SK-N-SH (cell line): ENCODE measurements at regions not wholly inside any gene's neighbourhood (a gene's known extent, or its start where the extent isn't known, plus 50 kb on each side); places are given as distances from the start of the nearest gene placed in this dataset.

Source experiments
- CTCF ChIA-PET: fragments of 300-600, 350-600 bp; formaldehyde crosslinking; extraction: SDS; loops from one replicate; lab custom pipeline; 2021; lab: Yijun Ruan, JAX
- POLR2A ChIA-PET: fragments of 350-600 bp; sonication (Branson Sonifier 250); formaldehyde crosslinking; extraction: SDS; loops from one replicate; lab custom pipeline; 2020; ENCODE audit warnings: antibody characterized with exemption, inconsistent platforms; lab: Yijun Ruan, JAX
- DNase-seq: peaks from one replicate; pipeline ENCODE4 v3.0.0; 2012
- H2AFZ ChIP-seq: fragments of 200-600 bp; sonication (generic); 2 replicates; pipeline ENCODE4 v1.8.1; 2016; ENCODE audit warnings: antibody characterized with exemption, mild to moderate bottlenecking, low read depth
- H3F3A ChIP-seq: fragments of 200-600 bp; sonication (generic); replicated peaks from 2 replicates; pipeline ENCODE3; 2016; ENCODE audit warnings: antibody characterized with exemption, mild to moderate bottlenecking; ENCODE audit not compliant: insufficient read depth
- H3K27ac ChIP-seq, 2 experiments: fragments of 200-500 bp in 1 of 2; fragments of 200-600 bp in 1 of 2; sonication (Bioruptor generic) in 1 of 2; sonication (generic), shearing (Covaris generic) in 1 of 2; 2 replicates each; pipeline versions ENCODE4 v1.5.1 to v1.6.1; 2014 to 2016; ENCODE audit warnings: low read depth in 2 of 2, inconsistent platforms in 1 of 2, low read length in 1 of 2, mild to moderate bottlenecking in 1 of 2, mixed read lengths in 1 of 2
- H3K27me3 ChIP-seq: fragments of 200-600 bp; sonication (generic), shearing (Covaris generic); 2 replicates; pipeline ENCODE4 v1.6.1; 2016; ENCODE audit warnings: mixed run types; ENCODE audit not compliant: insufficient read depth
- H3K36me3 ChIP-seq, 2 experiments: fragments of 200-500 bp in 1 of 2; fragments of 200-600 bp in 1 of 2; sonication (Bioruptor generic) in 1 of 2; sonication (generic) in 1 of 2; replicated peaks in 1 of 2; 2 replicates each; pipeline versions ENCODE3 to v1.5.1; 2014 to 2016; ENCODE audit warnings: low read length in 1 of 2, mild to moderate bottlenecking in 1 of 2; ENCODE audit not compliant: insufficient read depth in 2 of 2, control insufficient read depth in 1 of 2
- H3K4me1 ChIP-seq, 2 experiments: fragments of 200-500 bp in 1 of 2; fragments of 200-600 bp in 1 of 2; sonication (Bioruptor generic) in 1 of 2; sonication (generic), shearing (Covaris generic) in 1 of 2; 2 replicates each; pipeline versions ENCODE4 v1.5.1 to v1.6.1; 2014 to 2016; ENCODE audit warnings: low read depth in 1 of 2, low read length in 1 of 2, mixed run types in 1 of 2; ENCODE audit not compliant: insufficient read depth in 2 of 2, control insufficient read depth in 1 of 2
- H3K4me2 ChIP-seq: fragments of 200-600 bp; sonication (generic), shearing (Covaris generic); 2 replicates; pipeline ENCODE4 v1.6.1; 2017; ENCODE audit warnings: mixed run types
- H3K4me3 ChIP-seq, 2 experiments: fragments of 200-500 bp in 1 of 2; fragments of 200-600 bp in 1 of 2; sonication (Bioruptor generic) in 1 of 2; sonication (generic), shearing (Covaris generic) in 1 of 2; 2 replicates each; pipeline versions ENCODE4 v1.5.1 to v1.8.1; 2014 to 2016; ENCODE audit warnings: low read depth in 2 of 2, inconsistent platforms in 1 of 2, low read length in 1 of 2, mild to moderate bottlenecking in 1 of 2, mixed read lengths in 1 of 2, moderate library complexity in 1 of 2
- H3K79me2 ChIP-seq: fragments of 200-600 bp; sonication (generic); 2 replicates; pipeline ENCODE4 v1.8.1; 2017; ENCODE audit warnings: mild to moderate bottlenecking; ENCODE audit not compliant: insufficient read depth
- H3K9ac ChIP-seq: fragments of 200-600 bp; sonication (generic); 2 replicates; pipeline ENCODE4 v1.6.1; 2017; ENCODE audit warnings: mixed run types
- H3K9me2 ChIP-seq: fragments of 200-600 bp; sonication (generic); 2 replicates; pipeline ENCODE4 v1.6.1; 2017; ENCODE audit warnings: mixed run types
- H3K9me3 ChIP-seq: fragments of 200-600 bp; sonication (generic); 2 replicates; pipeline ENCODE4 v1.6.1; 2017; ENCODE audit warnings: mixed run types, mild to moderate bottlenecking, moderate library complexity
- H4K20me1 ChIP-seq: fragments of 200-600 bp; sonication (generic); 2 replicates; pipeline ENCODE4 v1.6.1; 2017; ENCODE audit warnings: mild to moderate bottlenecking, mixed run types; ENCODE audit not compliant: insufficient read depth
- CHD2 ChIP-seq: fragments of 150-350 bp; IDR thresholded peaks from 2 replicates; pipeline ENCODE4 v1.6.1; 2018; ENCODE audit warnings: low read length; ENCODE audit not compliant: partially characterized antibody
- FOSL2 ChIP-seq: IDR thresholded peaks from 2 replicates; pipeline ENCODE4 v1.4.0; 2012; ENCODE audit warnings: low read depth, mild to moderate bottlenecking, moderate library complexity, borderline replicate concordance
- FOXM1 ChIP-seq: IDR thresholded peaks from 2 replicates; pipeline ENCODE4 v1.4.0; 2012; ENCODE audit warnings: low read depth, mild to moderate bottlenecking
- GATA2 ChIP-seq: sonication (generic); formaldehyde crosslinking; IDR thresholded peaks from 2 replicates; pipeline ENCODE4 v1.5.0; 2020; ENCODE audit warnings: mild to moderate bottlenecking, missing genetic modification reagents
- JUND ChIP-seq: IDR thresholded peaks from 2 replicates; pipeline ENCODE4 v1.4.0; 2012
- MEF2A ChIP-seq: IDR thresholded peaks from 2 replicates; pipeline ENCODE4 v1.4.0; 2012; ENCODE audit warnings: low read depth, borderline replicate concordance
- MXI1 ChIP-seq: IDR thresholded peaks from 2 replicates; pipeline ENCODE4 v1.6.1; 2012; ENCODE audit warnings: mild to moderate bottlenecking, low read depth, low read length, improper control_type of control experiment
- NFIC ChIP-seq: IDR thresholded peaks from 2 replicates; pipeline ENCODE4 v1.4.0; 2012; ENCODE audit warnings: borderline replicate concordance
- NRF1 ChIP-seq: IDR thresholded peaks from 2 replicates; pipeline ENCODE4 v1.6.1; 2012; ENCODE audit warnings: low read depth, mild to moderate bottlenecking, low read length
- RCOR1 ChIP-seq: fragments of 150-350 bp; IDR thresholded peaks from 2 replicates; pipeline ENCODE4 v1.6.1; 2017; ENCODE audit warnings: antibody characterized with exemption, low read length
- RFX5 ChIP-seq: IDR thresholded peaks from 2 replicates; pipeline ENCODE4 v1.6.1; 2012; ENCODE audit warnings: mild to moderate bottlenecking, improper control_type of control experiment, low read length
- TAF1 ChIP-seq: IDR thresholded peaks from 2 replicates; pipeline ENCODE4 v1.6.1; 2012; ENCODE audit warnings: low read depth, mild to moderate bottlenecking, low read length, moderate library complexity, borderline replicate concordance
- TCF12 ChIP-seq: IDR thresholded peaks from 2 replicates; pipeline ENCODE4 v1.4.0; 2012
- TEAD4 ChIP-seq: IDR thresholded peaks from 2 replicates; pipeline ENCODE4 v1.4.0; 2012; ENCODE audit warnings: mild to moderate bottlenecking, borderline replicate concordance; ENCODE audit not compliant: insufficient read depth
- USF1 ChIP-seq: IDR thresholded peaks from 2 replicates; pipeline ENCODE4 v1.4.0; 2012; ENCODE audit warnings: low read depth, borderline replicate concordance
- YY1 ChIP-seq: IDR thresholded peaks from 2 replicates; pipeline ENCODE4 v1.4.0; 2012; ENCODE audit warnings: low read depth, mild to moderate bottlenecking
- WGBS: methylation state at CpG from one replicate; pipeline ENCODE4 v1.1.6; 2017; ENCODE audit warnings: low lambda C conversion rate; 5-methylcytosine and 5-hydroxymethylcytosine counted together
- TF ChIP-seq, protein P1 (sequence below): fragments of 150-350 bp; IDR thresholded peaks from 2 replicates; pipeline ENCODE4 v1.6.1; 2017; ENCODE audit warnings: antibody characterized with exemption, low read length, low read depth, borderline replicate concordance
- TF ChIP-seq, protein P2 (sequence below): IDR thresholded peaks from 2 replicates; pipeline ENCODE4 v1.4.0; 2012; ENCODE audit warnings: low read depth, borderline replicate concordance

- ChIA-PET POLR2A (no interaction called here), CTCF (interaction anchor here (1.3 kb wide), 1 partner anchor 22 kb away, joined by 3 read pairs; no protein-coding TSS in a partner anchor)
- 56% methylated on average over 4 of the region's 4 CpGs for WGBS
- no peak for DNase-seq
- Histone ChIP-seq H2AFZ (no peak overlapping the region), H3F3A (no peaks in the 10 kb centered on the region), H3K4me2 (no peak overlapping the region), H3K27me3 (no peaks in the 10 kb centered on the region), H3K9ac (no peak overlapping the region), H3K36me3 (peaks cover 0 to 4% of the 10 kb centered on the region in 2 experiments), H4K20me1 (no peaks in the 10 kb centered on the region), H3K4me3 (no peak overlapping the region), H3K9me2 (no peaks in the 10 kb centered on the region), H3K4me1 (no peaks in the 10 kb centered on the region), H3K79me2 (no peaks in the 10 kb centered on the region), H3K27ac (no peak overlapping the region), H3K9me3 (no peaks in the 10 kb centered on the region)
- TF ChIP-seq CHD2: no peak
- TF ChIP-seq YY1: no peak
- TF ChIP-seq TAF1: no peak
- no peak for TF ChIP-seq FOXM1
- no peak for TF ChIP-seq NRF1
- no peak for TF ChIP-seq TCF12
- TF ChIP-seq MXI1: no peak
- no peak for TF ChIP-seq GATA2
- TF ChIP-seq, protein P1, sequence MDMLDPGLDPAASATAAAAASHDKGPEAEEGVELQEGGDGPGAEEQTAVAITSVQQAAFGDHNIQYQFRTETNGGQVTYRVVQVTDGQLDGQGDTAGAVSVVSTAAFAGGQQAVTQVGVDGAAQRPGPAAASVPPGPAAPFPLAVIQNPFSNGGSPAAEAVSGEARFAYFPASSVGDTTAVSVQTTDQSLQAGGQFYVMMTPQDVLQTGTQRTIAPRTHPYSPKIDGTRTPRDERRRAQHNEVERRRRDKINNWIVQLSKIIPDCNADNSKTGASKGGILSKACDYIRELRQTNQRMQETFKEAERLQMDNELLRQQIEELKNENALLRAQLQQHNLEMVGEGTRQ: no peak
- TF ChIP-seq, protein P2, sequence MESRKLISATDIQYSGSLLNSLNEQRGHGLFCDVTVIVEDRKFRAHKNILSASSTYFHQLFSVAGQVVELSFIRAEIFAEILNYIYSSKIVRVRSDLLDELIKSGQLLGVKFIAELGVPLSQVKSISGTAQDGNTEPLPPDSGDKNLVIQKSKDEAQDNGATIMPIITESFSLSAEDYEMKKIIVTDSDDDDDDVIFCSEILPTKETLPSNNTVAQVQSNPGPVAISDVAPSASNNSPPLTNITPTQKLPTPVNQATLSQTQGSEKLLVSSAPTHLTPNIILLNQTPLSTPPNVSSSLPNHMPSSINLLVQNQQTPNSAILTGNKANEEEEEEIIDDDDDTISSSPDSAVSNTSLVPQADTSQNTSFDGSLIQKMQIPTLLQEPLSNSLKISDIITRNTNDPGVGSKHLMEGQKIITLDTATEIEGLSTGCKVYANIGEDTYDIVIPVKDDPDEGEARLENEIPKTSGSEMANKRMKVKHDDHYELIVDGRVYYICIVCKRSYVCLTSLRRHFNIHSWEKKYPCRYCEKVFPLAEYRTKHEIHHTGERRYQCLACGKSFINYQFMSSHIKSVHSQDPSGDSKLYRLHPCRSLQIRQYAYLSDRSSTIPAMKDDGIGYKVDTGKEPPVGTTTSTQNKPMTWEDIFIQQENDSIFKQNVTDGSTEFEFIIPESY: no peak
- TF ChIP-seq TEAD4: no peak
- no peak for TF ChIP-seq MEF2A
- TF ChIP-seq NFIC: no peak
- no peak for TF ChIP-seq RFX5
- TF ChIP-seq JUND: no peak
Measured at GRCh38 chr12:105502426-105502930, 172.0 kb downstream of the C12orf75 start.

DNA sequence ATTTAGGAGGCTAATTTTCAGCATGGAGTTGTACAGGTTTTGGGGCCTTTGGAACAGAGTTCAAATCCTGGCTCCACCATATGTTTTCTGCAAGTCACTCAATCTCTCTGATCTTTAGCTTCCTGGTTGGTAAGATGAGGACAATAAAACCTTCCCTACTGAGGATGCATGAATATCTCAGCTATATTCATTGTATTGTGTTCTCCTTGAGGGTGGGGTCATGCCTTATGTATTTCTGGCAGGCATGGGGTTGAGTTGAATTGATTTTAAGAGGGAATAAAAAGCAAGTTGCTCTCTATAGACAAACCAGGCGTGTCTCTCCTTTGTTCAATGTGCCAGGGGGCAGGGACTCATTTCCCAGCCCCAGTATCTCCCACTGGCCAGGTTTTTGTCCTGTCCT lies 173.1 kb downstream of the C12orf75 start:
- no peaks in the 10 kb centered on the region for H3K36me3 ChIP-seq
- no peak overlapping the region for H3K4me2 ChIP-seq
- DNase-seq: no peak
- H3K27me3 ChIP-seq: no peaks in the 10 kb centered on the region
- WGBS: 57% methylated on average over 1 of the region's 1 CpG
- no peak overlapping the region for H3K4me3 ChIP-seq
- H3F3A ChIP-seq: no peaks in the 10 kb centered on the region
- CTCF ChIA-PET: no interaction called here
- POLR2A ChIA-PET: no interaction called here
- H2AFZ ChIP-seq: no peak overlapping the region
- H3K27ac ChIP-seq: no peak overlapping the region
- no peaks in the 10 kb centered on the region for H3K9me3 ChIP-seq
- no peaks in the 10 kb centered on the region for H4K20me1 ChIP-seq
- TF ChIP-seq FOSL2 (no peak), RCOR1 (no peak), USF1 (no peak), YY1 (no peak), TEAD4 (no peak)
- TF ChIP-seq, all 33 proteins: peak for 0
- Histone ChIP-seq H3K79me2 (no peaks in the 10 kb centered on the region), H3K9me2 (no peaks in the 10 kb centered on the region), H3K4me1 (no peaks in the 10 kb centered on the region), H3K9ac (no peak overlapping the region)
